H9 (cell line): ENCODE measurements at regions not wholly inside any gene's neighbourhood (a gene's known extent, or its start where the extent isn't known, plus 50 kb on each side); places are given as distances from the start of the nearest gene placed in this dataset.

Experiments used
- DNase-seq: peaks from one replicate; pipeline ENCODE4 v3.0.0-alpha.2; 2017
- H2AFZ ChIP-seq: one replicate; pipeline ENCODE4 v1.6.1; 2013; ENCODE audit warnings: mild to moderate bottlenecking, low read length, control low read depth, moderate library complexity
- H2AK5ac ChIP-seq: 2 replicates; pipeline ENCODE4 v1.6.1; 2013; ENCODE audit warnings: low read length, control low read depth, mixed read lengths; ENCODE audit not compliant: insufficient read length
- H2BK120ac ChIP-seq: one replicate; pipeline ENCODE4 v1.6.1; 2013; ENCODE audit warnings: low read depth, mild to moderate bottlenecking, low read length, control low read depth, inconsistent platforms; ENCODE audit not compliant: poor library complexity, severe bottlenecking
- H2BK12ac ChIP-seq: 2 replicates; pipeline ENCODE4 v1.6.1; 2013; ENCODE audit warnings: low read length, control low read depth, mixed read lengths, low read depth; ENCODE audit not compliant: insufficient read length
- H2BK15ac ChIP-seq: 2 replicates; pipeline ENCODE4 v1.6.1; 2013; ENCODE audit warnings: low read depth, low read length, control low read depth
- H2BK20ac ChIP-seq: one replicate; pipeline ENCODE4 v1.6.1; 2013; ENCODE audit warnings: low read depth, mild to moderate bottlenecking, low read length, control low read depth, inconsistent platforms; ENCODE audit not compliant: poor library complexity, severe bottlenecking
- H2BK5ac ChIP-seq: 2 replicates; pipeline ENCODE4 v1.6.1; 2013; ENCODE audit warnings: low read length, control low read depth, mixed read lengths; ENCODE audit not compliant: insufficient read length
- H3K14ac ChIP-seq: 2 replicates; pipeline ENCODE4 v1.6.1; 2013; ENCODE audit warnings: low read length, control low read depth; ENCODE audit not compliant: insufficient read depth
- H3K18ac ChIP-seq: 2 replicates; pipeline ENCODE4 v1.6.1; 2013; ENCODE audit warnings: low read depth, mild to moderate bottlenecking, mixed read lengths, low read length, control low read depth; ENCODE audit not compliant: insufficient read length
- H3K23ac ChIP-seq: 2 replicates; pipeline ENCODE4 v1.6.1; 2013; ENCODE audit warnings: low read length, control low read depth, mixed read lengths, low read depth; ENCODE audit not compliant: insufficient read length
- H3K23me2 ChIP-seq: 2 replicates; pipeline ENCODE4 v1.6.1; 2013; ENCODE audit warnings: low read depth, mild to moderate bottlenecking, mixed read lengths, low read length, control low read depth; ENCODE audit not compliant: insufficient read length, poor library complexity, severe bottlenecking
- H3K27ac ChIP-seq: 2 replicates; pipeline ENCODE4 v1.5.1; 2013; ENCODE audit warnings: low read length, control low read depth, mixed read lengths, low read depth; ENCODE audit not compliant: insufficient read length
- H3K27me3 ChIP-seq: 2 replicates; pipeline ENCODE4 v1.6.1; 2013; ENCODE audit warnings: low read length, control low read depth, inconsistent platforms; ENCODE audit not compliant: insufficient read depth
- H3K4ac ChIP-seq: 2 replicates; pipeline ENCODE4 v1.6.1; 2013; ENCODE audit warnings: low read depth, mild to moderate bottlenecking, control low read depth, inconsistent platforms, low read length, moderate library complexity
- H3K4me1 ChIP-seq: 2 replicates; pipeline ENCODE4 v1.6.1; 2013; ENCODE audit warnings: low read length, control low read depth, inconsistent platforms; ENCODE audit not compliant: insufficient read depth
- H3K4me2 ChIP-seq: 2 replicates; pipeline ENCODE4 v1.6.1; 2013; ENCODE audit warnings: low read length, control low read depth, mixed read lengths; ENCODE audit not compliant: insufficient read length, insufficient read depth
- H3K56ac ChIP-seq: 2 replicates; pipeline ENCODE4 v1.6.1; 2013; ENCODE audit warnings: low read depth, mild to moderate bottlenecking, mixed read lengths, low read length, control low read depth; ENCODE audit not compliant: insufficient read length
- H3K79me1 ChIP-seq: 2 replicates; pipeline ENCODE4 v1.6.1; 2013; ENCODE audit warnings: low read depth, mild to moderate bottlenecking, moderate library complexity, low read length, control low read depth, inconsistent platforms; ENCODE audit not compliant: insufficient read depth, poor library complexity, severe bottlenecking
- H3K79me2 ChIP-seq: 2 replicates; pipeline ENCODE4 v1.6.1; 2013; ENCODE audit warnings: low read length, control low read depth, inconsistent platforms; ENCODE audit not compliant: insufficient read depth
- H3K9ac ChIP-seq: 2 replicates; pipeline ENCODE4 v1.6.1; 2013; ENCODE audit warnings: low read length, control low read depth, mixed read lengths; ENCODE audit not compliant: insufficient read length; ENCODE audit errors: extremely low read depth
- H3K9me3 ChIP-seq: one replicate; pipeline ENCODE4 v1.6.1; 2013; ENCODE audit warnings: low read depth, low read length, inconsistent platforms; ENCODE audit not compliant: control insufficient read depth
- H3T11ph ChIP-seq: one replicate; pipeline ENCODE4 v1.6.1; 2013; ENCODE audit warnings: mild to moderate bottlenecking, low read length, control low read depth, inconsistent platforms
- H4K20me1 ChIP-seq: one replicate; pipeline ENCODE4 v1.6.1; 2013; ENCODE audit not compliant: control insufficient read depth, insufficient read length, insufficient read depth
- H4K5ac ChIP-seq: 2 replicates; pipeline ENCODE4 v1.6.1; 2013; ENCODE audit warnings: low read depth, mild to moderate bottlenecking, mixed read lengths, low read length, control low read depth; ENCODE audit not compliant: insufficient read length
- H4K8ac ChIP-seq: replicated peaks from 2 replicates; pipeline ENCODE4 v1.6.1; 2013; ENCODE audit warnings: low read length, control low read depth, mixed read lengths, low read depth; ENCODE audit not compliant: insufficient read length
- H4K91ac ChIP-seq: 2 replicates; pipeline ENCODE4 v1.6.1; 2013; ENCODE audit warnings: low read depth, mild to moderate bottlenecking, moderate library complexity, mixed read lengths, low read length, control low read depth; ENCODE audit not compliant: insufficient read length
- H3K27ac Mint-ChIP-seq, 3 experiments: 2 replicates in 2 of 3; 3 replicates in 1 of 3; pipeline ENCODE4 v1.8.0; 2020 to 2021; ENCODE audit warnings: mixed read lengths in 3 of 3, mild to moderate bottlenecking in 1 of 3, moderate library complexity in 1 of 3
- H3K27me3 Mint-ChIP-seq: 2 replicates; pipeline ENCODE4 v1.8.0; 2021; ENCODE audit warnings: low read depth, mild to moderate bottlenecking, moderate library complexity, mixed read lengths
- H3K36me3 Mint-ChIP-seq, 3 experiments: 2 replicates in 2 of 3; 3 replicates in 1 of 3; pipeline ENCODE4 v1.8.0; 2020 to 2021; ENCODE audit warnings: low read depth in 3 of 3, mixed read lengths in 3 of 3; ENCODE audit not compliant: insufficient read depth in 1 of 3
- H3K4me1 Mint-ChIP-seq, 2 experiments: 2 replicates each; pipeline ENCODE4 v1.8.0; 2020; ENCODE audit warnings: mixed read lengths in 2 of 2
- H3K4me3 Mint-ChIP-seq, 2 experiments: 2 replicates in 1 of 2; 3 replicates in 1 of 2; pipeline ENCODE4 v1.8.0; 2020 to 2021; ENCODE audit warnings: mild to moderate bottlenecking in 2 of 2, mixed read lengths in 2 of 2, moderate library complexity in 1 of 2
- H3K9me3 Mint-ChIP-seq, 2 experiments: 2 replicates in 1 of 2; 3 replicates in 1 of 2; pipeline ENCODE4 v1.8.0; 2020; ENCODE audit warnings: mild to moderate bottlenecking in 2 of 2, mixed read lengths in 2 of 2, moderate library complexity in 1 of 2
- WGBS: extraction: QIAGEN DNeasy Blood & Tissue Kit; methylation state at CpG from one replicate; pipeline ENCODE4 v1.1.7; 2013; ENCODE audit warnings: missing lambda C conversion rate, low lambda C conversion rate, mixed read lengths; ENCODE audit not compliant: insufficient read length; ENCODE audit errors: extremely low coverage; 5-methylcytosine and 5-hydroxymethylcytosine counted together
- TF ChIP-seq, protein P1 (sequence below): fragments of 200-600 bp; sonication (generic); conservative IDR thresholded peaks from 3 replicates; pipeline ENCODE4 v1.8.0; 2021; ENCODE audit warnings: antibody characterized with exemption, mild to moderate bottlenecking

DNA sequence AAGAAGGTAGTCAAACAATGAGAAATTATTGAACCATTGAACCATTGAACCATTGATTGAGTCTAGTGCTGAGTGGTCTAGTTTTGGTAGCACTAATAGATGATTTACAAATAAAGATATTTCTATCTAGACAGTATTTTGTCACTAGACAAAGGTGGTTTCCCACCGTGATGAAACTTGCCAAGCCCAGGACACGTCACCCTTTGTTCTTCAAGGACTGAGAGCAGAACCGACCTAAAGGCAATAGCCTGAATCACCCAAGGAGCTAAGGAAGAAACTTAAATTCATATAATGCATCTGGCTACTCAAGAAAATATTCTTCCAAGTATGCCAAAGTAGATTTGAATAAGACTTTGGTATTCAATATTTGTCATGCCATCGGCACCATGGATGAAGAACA, 103.3 kb downstream of the ESM1 start:
- no peak overlapping the region; a peak in 1 of 5 replicates for H3K4me3 Mint-ChIP-seq
- H3K79me2 ChIP-seq, result no peaks in the 10 kb centered on the region
- no peak overlapping the region for H4K91ac ChIP-seq
- no peak overlapping the region for H2BK15ac ChIP-seq
- H3K4me1 ChIP-seq, result no peaks in the 10 kb centered on the region
- H3K4me2 ChIP-seq, result no peak overlapping the region
- no peak overlapping the region for H4K5ac ChIP-seq
- peaks cover 31 to 32% of the 10 kb centered on the region in 2 experiments for H3K4me1 Mint-ChIP-seq
- no peak overlapping the region for H3K56ac ChIP-seq
- TF ChIP-seq, protein P1, sequence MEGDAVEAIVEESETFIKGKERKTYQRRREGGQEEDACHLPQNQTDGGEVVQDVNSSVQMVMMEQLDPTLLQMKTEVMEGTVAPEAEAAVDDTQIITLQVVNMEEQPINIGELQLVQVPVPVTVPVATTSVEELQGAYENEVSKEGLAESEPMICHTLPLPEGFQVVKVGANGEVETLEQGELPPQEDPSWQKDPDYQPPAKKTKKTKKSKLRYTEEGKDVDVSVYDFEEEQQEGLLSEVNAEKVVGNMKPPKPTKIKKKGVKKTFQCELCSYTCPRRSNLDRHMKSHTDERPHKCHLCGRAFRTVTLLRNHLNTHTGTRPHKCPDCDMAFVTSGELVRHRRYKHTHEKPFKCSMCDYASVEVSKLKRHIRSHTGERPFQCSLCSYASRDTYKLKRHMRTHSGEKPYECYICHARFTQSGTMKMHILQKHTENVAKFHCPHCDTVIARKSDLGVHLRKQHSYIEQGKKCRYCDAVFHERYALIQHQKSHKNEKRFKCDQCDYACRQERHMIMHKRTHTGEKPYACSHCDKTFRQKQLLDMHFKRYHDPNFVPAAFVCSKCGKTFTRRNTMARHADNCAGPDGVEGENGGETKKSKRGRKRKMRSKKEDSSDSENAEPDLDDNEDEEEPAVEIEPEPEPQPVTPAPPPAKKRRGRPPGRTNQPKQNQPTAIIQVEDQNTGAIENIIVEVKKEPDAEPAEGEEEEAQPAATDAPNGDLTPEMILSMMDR, result no peak
- H3K4ac ChIP-seq, result no peak overlapping the region
- no peak for DNase-seq
- H2BK12ac ChIP-seq, result no peak overlapping the region
- H3K9me3 ChIP-seq, result no peaks in the 10 kb centered on the region
- no peak overlapping the region for H3K9ac ChIP-seq
- H3K27me3 Mint-ChIP-seq, result peaks cover 48% of the 10 kb centered on the region
- WGBS, result no CpG with 5 or more reads among the region's 4 CpGs
- no peaks in the 10 kb centered on the region for H4K20me1 ChIP-seq
- peaks cover 5% of the 10 kb centered on the region for H3K23me2 ChIP-seq
- H2AK5ac ChIP-seq, result no peak overlapping the region
- H3K14ac ChIP-seq, result no peak overlapping the region
- H3K18ac ChIP-seq, result no peak overlapping the region
- H2AFZ ChIP-seq, result no peak overlapping the region
- no peak overlapping the region for H4K8ac ChIP-seq
- no peaks in the 10 kb centered on the region for H3K79me1 ChIP-seq
- no peak overlapping the region for H3K27ac Mint-ChIP-seq
- H3K27me3 ChIP-seq, result peaks cover 7% of the 10 kb centered on the region; the same call in 1 of the 2 replicates
- no peak overlapping the region for H2BK120ac ChIP-seq
- H2BK5ac ChIP-seq, result no peak overlapping the region
- H3K27ac ChIP-seq, result no peak overlapping the region
- H3K36me3 Mint-ChIP-seq, result peaks cover 16 to 30% (median 17%) of the 10 kb centered on the region in 3 experiments
- H3K23ac ChIP-seq, result no peak overlapping the region
- no peak overlapping the region for H2BK20ac ChIP-seq
- H3T11ph ChIP-seq, result no peak overlapping the region
- H3K9me3 Mint-ChIP-seq, result peaks cover 27 to 31% of the 10 kb centered on the region in 2 experiments
